Stomach (tissue), 8 donors: ENCODE measurements at regions not wholly inside any gene's neighbourhood (a gene's known extent, or its start where the extent isn't known, plus 50 kb on each side); places are given as distances from the start of the nearest gene placed in this dataset.
"Not testable (repeated sequence)": the region's sequence is repeated elsewhere in the genome, so short reads cannot be mapped to it uniquely, and the experiment has no call there.

Experiments
- DNase-seq, 2 donors: peaks; one replicate each; pipeline versions ENCODE4 v3.0.0 to v3.0.0-alpha.2; 2013 to 2019
- H3K27ac ChIP-seq, 5 donors: fragments of 200-600 bp in 4 of 5; sonication (generic) in 4 of 5; one replicate each; pipeline ENCODE4 v1.5.1; 2013 to 2019; ENCODE audit warnings: mild to moderate bottlenecking in 1 of 5, moderate library complexity in 1 of 5
- H3K27me3 ChIP-seq, 3 donors: fragments of 200-600 bp; sonication (generic); one replicate each; pipeline ENCODE4 v1.5.1; 2017 to 2019; ENCODE audit warnings: mixed run types in 1 of 3
- H3K36me3 ChIP-seq, 4 donors: fragments of 200-600 bp; sonication (generic); 1 replicate in 3 of 4; 2 replicates in 1 of 4; pipeline ENCODE4 v1.5.1; 2016 to 2019
- H3K4me1 ChIP-seq, 4 donors: fragments of 200-600 bp; sonication (generic); one replicate each; pipeline ENCODE4 v1.5.1; 2016 to 2019
- H3K4me3 ChIP-seq, 4 donors: fragments of 200-600 bp; sonication (generic) in 3 of 4; one replicate each; pipeline ENCODE4 v1.5.1; 2016 to 2019; ENCODE audit warnings: mild to moderate bottlenecking in 1 of 4
- H3K9me3 ChIP-seq, 4 donors: fragments of 200-600 bp; sonication (generic); one replicate each; pipeline ENCODE4 v1.5.1; 2016 to 2019
- CTCF ChIP-seq, 7 experiments: fragments of 450-650 bp in 4 of 7; fragments of 200-600 bp in 3 of 7; sonication (generic) in 3 of 7; IDR thresholded peaks; one replicate each; pipeline ENCODE4 v1.5.1; 2016 to 2019; ENCODE audit warnings: antibody characterized with exemption in 7 of 7, control low read depth in 2 of 7, mild to moderate bottlenecking in 1 of 7
- EP300 ChIP-seq: sonication (generic); formaldehyde crosslinking; IDR thresholded peaks from one replicate; pipeline ENCODE4 v1.6.1; 2017; ENCODE audit warnings: antibody characterized with exemption
- POLR2A ChIP-seq, 4 donors: fragments of 450-650 bp; IDR thresholded peaks; one replicate each; pipeline ENCODE4 v1.6.1; 2016; ENCODE audit warnings: antibody characterized with exemption in 4 of 4, control low read depth in 2 of 4, mild to moderate bottlenecking in 1 of 4, moderate library complexity in 1 of 4
- POLR2AphosphoS5 ChIP-seq, 3 donors: sonication (generic); formaldehyde crosslinking; IDR thresholded peaks; one replicate each; pipeline ENCODE4 v1.6.1; 2016; ENCODE audit warnings: antibody characterized with exemption in 3 of 3
- WGBS, 5 donors: extraction: QIAGEN DNeasy Blood & Tissue Kit in 3 of 5; methylation state at CpG; one replicate each; pipeline versions ENCODE4 v1.1.5 to v1.1.7; 2013 to 2018; 5-methylcytosine and 5-hydroxymethylcytosine counted together
- intact Hi-C: fragments of 100-400 bp; cut with DNase I; formaldehyde crosslinking; loops from one replicate; pipeline ENCODE4 v1.15.1; 2023; ENCODE audit warnings: low total_unique reads
- donor health status: healthy with polysubstance abuse.
- donor health status: Bipolar disorder and iron deficiency.
- donor health status: healthy.

DNA sequence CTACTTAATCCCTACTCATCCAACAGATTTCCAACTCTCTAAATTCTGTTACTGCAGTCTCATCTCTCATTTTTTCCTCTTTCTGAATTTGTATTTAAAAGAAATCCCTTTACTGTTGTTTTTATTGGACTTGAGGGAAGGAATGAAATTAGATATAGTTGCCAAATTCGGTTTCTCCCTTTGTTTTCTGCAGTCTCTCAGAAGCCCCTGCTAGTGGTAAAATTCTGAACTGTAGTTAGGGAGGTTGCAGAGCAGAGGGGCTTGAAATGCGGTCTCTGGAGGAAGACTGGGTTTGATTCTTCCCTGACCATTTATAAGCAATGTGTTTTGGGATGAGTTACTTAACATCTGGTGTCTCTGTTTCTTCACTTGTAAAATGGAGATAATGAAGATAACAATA lies 106.3 kb upstream of the TBX18 start:
- 58 to 70% (median 63%) methylated on average over 2 of the region's 2 CpGs for WGBS, 5 donors
- DNase-seq = no peak
- H3K27ac ChIP-seq = no peak overlapping the region
- H3K4me1 ChIP-seq = no peaks in the 10 kb centered on the region
- intact Hi-C loops = no loop called here
- H3K27me3 ChIP-seq = no peaks in the 10 kb centered on the region
- H3K36me3 ChIP-seq = no peaks in the 10 kb centered on the region
- no peak overlapping the region for H3K4me3 ChIP-seq
- H3K9me3 ChIP-seq = no peaks in the 10 kb centered on the region
- TF ChIP-seq POLR2A (IDR thresholded peaks at IDR 0.05) (no peak), POLR2AphosphoS5 (IDR thresholded peaks at IDR 0.05) (no peak), CTCF (IDR thresholded peaks at IDR 0.05) (no peak), EP300 (no peak)

DNA sequence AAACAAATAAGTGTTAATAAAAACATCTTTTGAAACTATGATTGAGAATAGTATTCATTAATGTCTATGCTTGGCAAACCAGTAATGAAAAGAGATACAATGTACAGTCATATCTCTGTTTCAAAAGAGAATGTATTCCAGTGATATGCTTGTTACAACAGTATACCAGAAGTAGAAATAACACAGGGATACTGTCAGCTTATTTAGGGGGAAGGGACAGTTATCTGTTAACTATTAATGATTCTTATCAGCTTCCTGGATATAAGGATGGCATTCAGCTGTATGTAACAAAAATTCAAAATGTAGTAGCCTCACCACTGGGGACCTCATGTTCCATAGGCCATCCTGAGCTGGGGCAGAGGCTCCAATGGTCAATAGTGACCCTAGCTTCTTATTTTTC lies 103.8 kb upstream of the TBX18 start:
- no peak overlapping the region for H3K4me3 ChIP-seq
- intact Hi-C loops = no loop called here
- no peaks in the 10 kb centered on the region for H3K27me3 ChIP-seq
- no peaks in the 10 kb centered on the region for H3K36me3 ChIP-seq
- DNase-seq = no peak
- no peaks in the 10 kb centered on the region for H3K4me1 ChIP-seq
- TF ChIP-seq POLR2A (IDR thresholded peaks at IDR 0.05) (no peak), POLR2AphosphoS5 (IDR thresholded peaks at IDR 0.05) (no peak), EP300 (no peak)
- H3K9me3 ChIP-seq = no peaks in the 10 kb centered on the region
- no peak overlapping the region for H3K27ac ChIP-seq

GRCh38 chr6:84867521-84867920 lies 103.1 kb upstream of the TBX18 start:
- Histone ChIP-seq H3K9me3 (no peaks in the 10 kb centered on the region), H3K4me1 (no peaks in the 10 kb centered on the region), H3K27ac (no peak overlapping the region), H3K4me3 (no peak overlapping the region), H3K36me3 (no peaks in the 10 kb centered on the region), H3K27me3 (no peaks in the 10 kb centered on the region)
- intact Hi-C loops = no loop called here
- TF ChIP-seq CTCF (IDR thresholded peaks at IDR 0.05) (no peak), POLR2AphosphoS5 (IDR thresholded peaks at IDR 0.05) (no peak), POLR2A (IDR thresholded peaks at IDR 0.05) (no peak), EP300 (no peak)
- 44 to 60% (median 48%) methylated on average over 2 of the region's 2 CpGs for WGBS, 5 donors
- no peak for DNase-seq

GRCh38 chr6:84866715-84867114 lies 102.3 kb upstream of the TBX18 start:
- TF ChIP-seq EP300 = no peak
- TF ChIP-seq POLR2A (IDR thresholded peaks at IDR 0.05) = no peak
- no peak for TF ChIP-seq POLR2AphosphoS5 (IDR thresholded peaks at IDR 0.05)
- no peak for TF ChIP-seq CTCF (IDR thresholded peaks at IDR 0.05)
- no peaks in the 10 kb centered on the region for H3K27me3 ChIP-seq
- no peaks in the 10 kb centered on the region for H3K9me3 ChIP-seq
- no peaks in the 10 kb centered on the region for H3K4me1 ChIP-seq
- no peak overlapping the region for H3K27ac ChIP-seq
- DNase-seq = no peak
- no peak overlapping the region for H3K4me3 ChIP-seq
- WGBS, 5 donors = 27 to 46% (median 31%) methylated on average over 1 of the region's 1 CpG
- intact Hi-C loops = no loop called here
- no peaks in the 10 kb centered on the region for H3K36me3 ChIP-seq

DNA sequence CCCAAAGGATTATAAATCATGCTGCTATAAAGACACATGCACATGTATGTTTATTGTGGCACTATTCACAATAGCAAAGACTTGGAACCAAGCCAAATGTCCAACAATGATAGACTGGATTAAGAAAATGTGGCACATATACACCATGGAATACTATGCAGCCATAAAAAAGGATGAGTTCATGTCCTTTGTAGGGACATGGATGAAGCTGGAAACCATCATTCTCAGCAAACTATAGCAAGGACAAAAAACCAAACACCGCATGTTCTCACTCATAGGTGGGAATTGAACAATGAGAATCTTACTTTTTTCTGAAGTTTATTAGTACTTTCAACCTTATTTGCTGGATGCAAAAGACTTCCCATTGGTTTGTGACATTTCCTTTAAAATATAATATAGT lies 101.0 kb upstream of the TBX18 start:
- DNase-seq, H3K27me3 ChIP-seq, H3K9me3 ChIP-seq, intact Hi-C loops, H3K27ac ChIP-seq, H3K4me3 ChIP-seq, H3K4me1 ChIP-seq, H3K36me3 ChIP-seq: not testable (repeated sequence)
- WGBS, 5 donors = 80 to 100% (median 95%) methylated on average over 1 of the region's 1 CpG

DNA sequence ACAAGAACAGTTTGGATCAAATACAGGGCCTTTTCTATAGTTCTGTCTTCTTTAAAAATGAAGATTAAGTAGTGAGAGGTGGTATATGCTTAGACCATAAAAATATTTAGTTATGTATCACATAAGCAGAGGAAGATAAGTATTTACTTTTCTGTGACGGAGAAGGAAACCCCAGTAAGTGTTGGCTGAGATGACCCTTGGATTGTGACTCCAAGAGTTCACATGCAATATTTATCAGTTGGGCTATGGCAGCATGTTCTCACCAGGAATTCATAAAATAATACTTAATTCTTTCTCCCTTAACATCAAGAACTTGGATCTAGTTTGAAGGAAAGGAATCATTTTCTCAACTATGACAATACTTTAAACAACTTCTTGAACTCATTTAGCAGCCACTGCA lies 98.4 kb upstream of the TBX18 start:
- Histone ChIP-seq H3K4me3 (no peak overlapping the region), H3K9me3 (no peaks in the 10 kb centered on the region), H3K4me1 (no peaks in the 10 kb centered on the region), H3K36me3 (no peaks in the 10 kb centered on the region), H3K27ac (no peak overlapping the region), H3K27me3 (no peaks in the 10 kb centered on the region)
- intact Hi-C loops = no loop called here
- no peak for DNase-seq
- TF ChIP-seq POLR2A (IDR thresholded peaks at IDR 0.05) = no peak
- TF ChIP-seq CTCF (IDR thresholded peaks at IDR 0.05) = no peak
- TF ChIP-seq EP300 = no peak
- TF ChIP-seq POLR2AphosphoS5 (IDR thresholded peaks at IDR 0.05) = no peak
- WGBS, 5 donors = 52 to 63% (median 57%) methylated on average over 1 of the region's 1 CpG
